Stomach (tissue), 4 donors: ENCODE measurements at regions not wholly inside any gene's neighbourhood (a gene's known extent, or its start where the extent isn't known, plus 50 kb on each side); places are given as distances from the start of the nearest gene placed in this dataset.

Source experiments
- POLR2AphosphoS5 ChIP-seq, 3 donors: sonication (generic); formaldehyde crosslinking; IDR thresholded peaks; one replicate each; pipeline ENCODE4 v1.6.1; 2016; ENCODE audit warnings: antibody characterized with exemption in 3 of 3
- TF ChIP-seq, protein P1 (sequence below), 7 experiments: fragments of 450-650 bp in 4 of 7; fragments of 200-600 bp in 3 of 7; sonication (generic) in 3 of 7; IDR thresholded peaks; one replicate each; pipeline ENCODE4 v1.5.1; 2016 to 2019; ENCODE audit warnings: antibody characterized with exemption in 7 of 7, control low read depth in 2 of 7, mild to moderate bottlenecking in 1 of 7

DNA sequence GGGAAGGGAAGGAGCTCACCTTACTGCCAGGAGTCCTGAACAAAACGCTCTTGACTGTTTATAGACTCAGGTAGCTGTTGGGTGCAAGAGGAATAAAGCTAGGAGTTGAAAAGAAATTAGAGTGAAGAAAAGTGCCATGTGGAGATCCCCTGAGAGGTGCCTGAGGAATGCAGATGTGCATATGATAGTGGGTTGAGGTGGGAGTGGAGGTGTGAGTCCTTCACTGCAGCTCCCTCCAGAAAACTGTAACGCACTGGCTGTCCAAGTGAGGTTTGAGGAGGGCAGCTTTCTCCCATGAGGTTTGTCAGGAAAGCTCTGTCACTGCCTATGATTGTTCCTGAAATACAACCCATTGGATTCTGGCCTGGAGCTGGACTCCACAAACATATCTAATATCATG is 904.8 kb upstream of the POT1 start:
- TF ChIP-seq, protein P1, sequence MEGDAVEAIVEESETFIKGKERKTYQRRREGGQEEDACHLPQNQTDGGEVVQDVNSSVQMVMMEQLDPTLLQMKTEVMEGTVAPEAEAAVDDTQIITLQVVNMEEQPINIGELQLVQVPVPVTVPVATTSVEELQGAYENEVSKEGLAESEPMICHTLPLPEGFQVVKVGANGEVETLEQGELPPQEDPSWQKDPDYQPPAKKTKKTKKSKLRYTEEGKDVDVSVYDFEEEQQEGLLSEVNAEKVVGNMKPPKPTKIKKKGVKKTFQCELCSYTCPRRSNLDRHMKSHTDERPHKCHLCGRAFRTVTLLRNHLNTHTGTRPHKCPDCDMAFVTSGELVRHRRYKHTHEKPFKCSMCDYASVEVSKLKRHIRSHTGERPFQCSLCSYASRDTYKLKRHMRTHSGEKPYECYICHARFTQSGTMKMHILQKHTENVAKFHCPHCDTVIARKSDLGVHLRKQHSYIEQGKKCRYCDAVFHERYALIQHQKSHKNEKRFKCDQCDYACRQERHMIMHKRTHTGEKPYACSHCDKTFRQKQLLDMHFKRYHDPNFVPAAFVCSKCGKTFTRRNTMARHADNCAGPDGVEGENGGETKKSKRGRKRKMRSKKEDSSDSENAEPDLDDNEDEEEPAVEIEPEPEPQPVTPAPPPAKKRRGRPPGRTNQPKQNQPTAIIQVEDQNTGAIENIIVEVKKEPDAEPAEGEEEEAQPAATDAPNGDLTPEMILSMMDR (IDR thresholded peaks at IDR 0.05) = no peak
- no peak for TF ChIP-seq POLR2AphosphoS5 (IDR thresholded peaks at IDR 0.05)
